ENCODE measurements at regions not wholly inside any gene's neighbourhood (a gene's known extent, or its start where the extent isn't known, plus 50 kb on each side); places are given as distances from the start of the nearest gene placed in this dataset.

- ATAC-seq (ENCODE audit: insufficient read depth, low FRiP score) (no peak), DNase-seq (no peak)
- Histone ChIP-seq H3K27me3 (ENCODE audit: control insufficient read depth in 3 of 3, insufficient read depth in 3 of 3, low read length in 2 of 3) (no peaks in the 10 kb centered on the region), H3K4me1 (ENCODE audit: control insufficient read depth in 5 of 5, insufficient read depth in 5 of 5, low read length in 5 of 5) (peaks cover 0 to 2% (median 0%) of the 10 kb centered on the region in 5 donors), H3K36me3 (ENCODE audit: control insufficient read depth in 4 of 4, insufficient read depth in 4 of 4, low read length in 4 of 4) (no peaks in the 10 kb centered on the region), H3K4me3 (no peak overlapping the region), H3K27ac (ENCODE audit: low read depth in 1 of 2, low read length in 1 of 2) (no peak overlapping the region), H3K9ac (ENCODE audit: insufficient read depth in 1 of 2, low read length in 2 of 2) (no peak overlapping the region), H3K9me3 (ENCODE audit: control insufficient read depth in 4 of 4, insufficient read depth in 3 of 4, low read length in 3 of 4) (no peaks in the 10 kb centered on the region)
- WGBS, 2 donors = 82 to 84% methylated on average over 4 of the region's 4 CpGs
- TF ChIP-seq CTCF (IDR thresholded peaks at IDR 0.05; ENCODE audit: control extremely low read depth, extremely low read depth) = no peak
These were observed 105.1 kb upstream of the TOX3 start for GRCh38 chr16:52652033-52652432.

- Histone ChIP-seq H3K9ac (ENCODE audit: insufficient read depth in 1 of 2, low read length in 2 of 2) (no peak overlapping the region), H3K27me3 (ENCODE audit: control insufficient read depth in 3 of 3, insufficient read depth in 3 of 3, low read length in 2 of 3) (no peaks in the 10 kb centered on the region), H3K9me3 (ENCODE audit: control insufficient read depth in 4 of 4, insufficient read depth in 3 of 4, low read length in 3 of 4) (no peaks in the 10 kb centered on the region), H3K27ac (ENCODE audit: low read depth in 1 of 2, low read length in 1 of 2) (no peak overlapping the region), H3K36me3 (ENCODE audit: control insufficient read depth in 4 of 4, insufficient read depth in 4 of 4, low read length in 4 of 4) (no peaks in the 10 kb centered on the region), H3K4me1 (ENCODE audit: control insufficient read depth in 5 of 5, insufficient read depth in 5 of 5, low read length in 5 of 5) (peaks cover 0 to 10% (median 0%) of the 10 kb centered on the region in 5 donors), H3K4me3 (no peak overlapping the region)
- no peak for DNase-seq
- ATAC-seq (ENCODE audit: insufficient read depth, low FRiP score) = no peak
- TF ChIP-seq CTCF (IDR thresholded peaks at IDR 0.05; ENCODE audit: control extremely low read depth, extremely low read depth) = no peak
- WGBS, 2 donors = 68 to 83% methylated on average over 3 of the region's 3 CpGs
These were observed 103.8 kb upstream of the TOX3 start for GRCh38 chr16:52650789-52651188.

- no peak for TF ChIP-seq CTCF (IDR thresholded peaks at IDR 0.05; ENCODE audit: control extremely low read depth, extremely low read depth)
- ATAC-seq (ENCODE audit: insufficient read depth, low FRiP score) = no peak
- peaks cover 0 to under 1% (median 0%) of the 10 kb centered on the region in 4 donors for H3K9me3 ChIP-seq (ENCODE audit: control insufficient read depth in 4 of 4, insufficient read depth in 3 of 4, low read length in 3 of 4)
- H3K4me3 ChIP-seq = no peak overlapping the region
- 71 to 82% methylated on average over 3 of the region's 3 CpGs for WGBS, 2 donors
- H3K4me1 ChIP-seq (ENCODE audit: control insufficient read depth in 5 of 5, insufficient read depth in 5 of 5, low read length in 5 of 5) = peaks cover 0 to 10% (median 0%) of the 10 kb centered on the region in 5 donors
- DNase-seq = no peak
- no peak overlapping the region for H3K27ac ChIP-seq (ENCODE audit: low read depth in 1 of 2, low read length in 1 of 2)
- no peaks in the 10 kb centered on the region for H3K36me3 ChIP-seq (ENCODE audit: control insufficient read depth in 4 of 4, insufficient read depth in 4 of 4, low read length in 4 of 4)
- no peak overlapping the region for H3K9ac ChIP-seq (ENCODE audit: insufficient read depth in 1 of 2, low read length in 2 of 2)
- no peaks in the 10 kb centered on the region for H3K27me3 ChIP-seq (ENCODE audit: control insufficient read depth in 3 of 3, insufficient read depth in 3 of 3, low read length in 2 of 3)
These were observed 103.4 kb upstream of the TOX3 start for GRCh38 chr16:52650318-52650717.

- no peak overlapping the region for H3K4me3 ChIP-seq
- TF ChIP-seq CTCF (IDR thresholded peaks at IDR 0.05; ENCODE audit: control extremely low read depth, extremely low read depth) = no peak
- no peaks in the 10 kb centered on the region for H3K27me3 ChIP-seq (ENCODE audit: control insufficient read depth in 3 of 3, insufficient read depth in 3 of 3, low read length in 2 of 3)
- WGBS, 2 donors = 79 to 83% methylated on average over 1 of the region's 1 CpG
- H3K27ac ChIP-seq (ENCODE audit: low read depth in 1 of 2, low read length in 1 of 2) = no peak overlapping the region
- H3K9me3 ChIP-seq (ENCODE audit: control insufficient read depth in 4 of 4, insufficient read depth in 3 of 4, low read length in 3 of 4) = peaks cover 0 to 3% (median 0%) of the 10 kb centered on the region in 4 donors
- DNase-seq (no peak), ATAC-seq (ENCODE audit: insufficient read depth, low FRiP score) (no peak)
- H3K9ac ChIP-seq (ENCODE audit: insufficient read depth in 1 of 2, low read length in 2 of 2) = no peak overlapping the region
- no peaks in the 10 kb centered on the region for H3K36me3 ChIP-seq (ENCODE audit: control insufficient read depth in 4 of 4, insufficient read depth in 4 of 4, low read length in 4 of 4)
- H3K4me1 ChIP-seq (ENCODE audit: control insufficient read depth in 5 of 5, insufficient read depth in 5 of 5, low read length in 5 of 5) = peaks cover 0 to 10% (median 0%) of the 10 kb centered on the region in 5 donors
These were observed 102.9 kb upstream of the TOX3 start for GRCh38 chr16:52649870-52650269.
